ENCODE measurements at regions not wholly inside any gene's neighbourhood (a gene's known extent, or its start where the extent isn't known, plus 50 kb on each side); places are given as distances from the start of the nearest gene placed in this dataset.

GRCh38 chr4:138614398-138615142 is 372.4 kb upstream of the SLC7A11 start:
- H3K9ac ChIP-seq (ENCODE audit: insufficient read length): no peak overlapping the region
- H3K4me3 ChIP-seq: no peak overlapping the region
- TF ChIP-seq FOXP2 (optimal IDR thresholded peaks at IDR 0.05; ENCODE audit: control extremely low read depth, extremely low read length, insufficient read depth): no peak
- no peak for TF ChIP-seq EZH2 (IDR thresholded peaks at IDR 0.05)
- no peak for TF ChIP-seq POLR2AphosphoS5 (IDR thresholded peaks at IDR 0.05; ENCODE audit: borderline replicate concordance, low read depth, low read length)
- no peaks in the 10 kb centered on the region for H3K36me3 ChIP-seq (ENCODE audit: insufficient read depth, low read length)
- no peak for DNase-seq (ENCODE audit: low read depth, low spot score)
- no peak overlapping the region for H3K27ac ChIP-seq
- H3K9me3 ChIP-seq (ENCODE audit: low read depth, low read length): no peaks in the 10 kb centered on the region

GRCh38 chr4:138612428-138612827 is 370.3 kb upstream of the SLC7A11 start:
- H3K4me3 ChIP-seq: no peak overlapping the region
- H3K36me3 ChIP-seq (ENCODE audit: insufficient read depth, low read length): no peaks in the 10 kb centered on the region
- H3K27ac ChIP-seq: no peak overlapping the region
- TF ChIP-seq EZH2 (IDR thresholded peaks at IDR 0.05): no peak
- no peak for TF ChIP-seq POLR2AphosphoS5 (IDR thresholded peaks at IDR 0.05; ENCODE audit: borderline replicate concordance, low read depth, low read length)
- no peak for TF ChIP-seq FOXP2 (optimal IDR thresholded peaks at IDR 0.05; ENCODE audit: control extremely low read depth, extremely low read length, insufficient read depth)
- DNase-seq (ENCODE audit: low read depth, low spot score): no peak
- no peaks in the 10 kb centered on the region for H3K9me3 ChIP-seq (ENCODE audit: low read depth, low read length)
- no peak overlapping the region for H3K9ac ChIP-seq (ENCODE audit: insufficient read length)

DNA sequence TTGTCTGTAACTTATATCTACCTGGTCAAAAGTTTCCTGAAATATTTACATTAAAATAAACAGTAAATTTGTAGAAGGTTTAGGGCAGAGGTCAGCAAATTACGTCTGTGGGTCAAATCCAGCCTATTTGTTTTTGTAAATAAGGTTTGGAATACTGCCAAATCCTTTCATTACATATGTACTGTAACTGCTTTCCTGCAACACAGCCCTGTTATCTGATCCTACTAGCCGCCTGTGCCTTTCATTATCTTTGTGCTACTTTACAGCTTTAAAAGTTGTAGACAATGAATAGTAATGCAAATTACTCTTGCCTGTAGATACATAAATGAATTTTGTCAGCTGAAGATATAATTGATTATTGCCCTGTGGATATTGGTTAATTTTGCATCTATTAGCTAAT is 369.6 kb upstream of the SLC7A11 start:
- H3K4me3 ChIP-seq: no peak overlapping the region

GRCh38 chr4:138611017-138611416 is 368.9 kb upstream of the SLC7A11 start:
- Histone ChIP-seq H3K9ac (ENCODE audit: insufficient read length) (no peak overlapping the region), H3K36me3 (ENCODE audit: insufficient read depth, low read length) (no peaks in the 10 kb centered on the region), H3K27ac (no peak overlapping the region), H3K9me3 (ENCODE audit: low read depth, low read length) (no peaks in the 10 kb centered on the region), H3K4me3 (no peak overlapping the region)
- TF ChIP-seq FOXP2 (optimal IDR thresholded peaks at IDR 0.05; ENCODE audit: control extremely low read depth, extremely low read length, insufficient read depth) (no peak), POLR2AphosphoS5 (IDR thresholded peaks at IDR 0.05; ENCODE audit: borderline replicate concordance, low read depth, low read length) (no peak), EZH2 (IDR thresholded peaks at IDR 0.05) (no peak)
- DNase-seq (ENCODE audit: low read depth, low spot score): no peak

More for the DNA sequence above, 369.6 kb upstream of the SLC7A11 start:
- Histone ChIP-seq H3K27ac (no peak overlapping the region), H3K36me3 (ENCODE audit: insufficient read depth, low read length) (no peaks in the 10 kb centered on the region), H3K9ac (ENCODE audit: insufficient read length) (no peak overlapping the region), H3K9me3 (ENCODE audit: low read depth, low read length) (no peaks in the 10 kb centered on the region)
- TF ChIP-seq POLR2AphosphoS5 (IDR thresholded peaks at IDR 0.05; ENCODE audit: borderline replicate concordance, low read depth, low read length): no peak
- no peak for TF ChIP-seq EZH2 (IDR thresholded peaks at IDR 0.05)
- TF ChIP-seq FOXP2 (optimal IDR thresholded peaks at IDR 0.05; ENCODE audit: control extremely low read depth, extremely low read length, insufficient read depth): no peak
- DNase-seq (ENCODE audit: low read depth, low spot score): no peak

GRCh38 chr4:138609943-138610350 is 367.8 kb upstream of the SLC7A11 start:
- TF ChIP-seq FOXP2 (optimal IDR thresholded peaks at IDR 0.05; ENCODE audit: control extremely low read depth, extremely low read length, insufficient read depth) (no peak), POLR2AphosphoS5 (IDR thresholded peaks at IDR 0.05; ENCODE audit: borderline replicate concordance, low read depth, low read length) (no peak)
- Histone ChIP-seq H3K9me3 (ENCODE audit: low read depth, low read length) (no peaks in the 10 kb centered on the region), H3K4me3 (no peak overlapping the region), H3K9ac (ENCODE audit: insufficient read length) (no peak overlapping the region), H3K27ac (no peak overlapping the region), H3K36me3 (ENCODE audit: insufficient read depth, low read length) (no peaks in the 10 kb centered on the region)
- no peak for DNase-seq (ENCODE audit: low read depth, low spot score)

- Histone ChIP-seq H3K9me3 (ENCODE audit: low read depth, low read length) (no peaks in the 10 kb centered on the region), H3K36me3 (ENCODE audit: insufficient read depth, low read length) (no peaks in the 10 kb centered on the region), H3K9ac (ENCODE audit: insufficient read length) (no peak overlapping the region), H3K27ac (no peak overlapping the region), H3K4me3 (no peak overlapping the region)
- DNase-seq (ENCODE audit: low read depth, low spot score): no peak
- TF ChIP-seq FOXP2 (optimal IDR thresholded peaks at IDR 0.05; ENCODE audit: control extremely low read depth, extremely low read length, insufficient read depth): no peak
- TF ChIP-seq POLR2AphosphoS5 (IDR thresholded peaks at IDR 0.05; ENCODE audit: borderline replicate concordance, low read depth, low read length): no peak
- TF ChIP-seq EZH2 (IDR thresholded peaks at IDR 0.05): no peak
Measured at GRCh38 chr4:138604556-138604955, 362.4 kb upstream of the SLC7A11 start.

- H3K27ac ChIP-seq: no peak overlapping the region
- H3K4me3 ChIP-seq: no peak overlapping the region
- H3K36me3 ChIP-seq (ENCODE audit: insufficient read depth, low read length): no peaks in the 10 kb centered on the region
- no peak overlapping the region for H3K9ac ChIP-seq (ENCODE audit: insufficient read length)
- TF ChIP-seq EZH2 (IDR thresholded peaks at IDR 0.05) (no peak), POLR2AphosphoS5 (IDR thresholded peaks at IDR 0.05; ENCODE audit: borderline replicate concordance, low read depth, low read length) (no peak), FOXP2 (optimal IDR thresholded peaks at IDR 0.05; ENCODE audit: control extremely low read depth, extremely low read length, insufficient read depth) (no peak)
- H3K9me3 ChIP-seq (ENCODE audit: low read depth, low read length): no peaks in the 10 kb centered on the region
- no peak for DNase-seq (ENCODE audit: low read depth, low spot score)
Measured at GRCh38 chr4:138602664-138603063, 360.5 kb upstream of the SLC7A11 start.

- no peaks in the 10 kb centered on the region for H3K9me3 ChIP-seq (ENCODE audit: low read depth, low read length)
- H3K9ac ChIP-seq (ENCODE audit: insufficient read length): no peak overlapping the region
- no peaks in the 10 kb centered on the region for H3K36me3 ChIP-seq (ENCODE audit: insufficient read depth, low read length)
- H3K27ac ChIP-seq: no peak overlapping the region
- no peak overlapping the region for H3K4me3 ChIP-seq
- no peak for TF ChIP-seq POLR2AphosphoS5 (IDR thresholded peaks at IDR 0.05; ENCODE audit: borderline replicate concordance, low read depth, low read length)
- no peak for TF ChIP-seq FOXP2 (optimal IDR thresholded peaks at IDR 0.05; ENCODE audit: control extremely low read depth, extremely low read length, insufficient read depth)
- TF ChIP-seq EZH2 (IDR thresholded peaks at IDR 0.05): no peak
- DNase-seq (ENCODE audit: low read depth, low spot score): no peak
Measured at GRCh38 chr4:138599965-138600364, 357.8 kb upstream of the SLC7A11 start.

- no peak overlapping the region for H3K9ac ChIP-seq (ENCODE audit: insufficient read length)
- no peaks in the 10 kb centered on the region for H3K9me3 ChIP-seq (ENCODE audit: low read depth, low read length)
- DNase-seq (ENCODE audit: low read depth, low spot score): no peak
- no peaks in the 10 kb centered on the region for H3K36me3 ChIP-seq (ENCODE audit: insufficient read depth, low read length)
- H3K27ac ChIP-seq: no peak overlapping the region
- no peak for TF ChIP-seq FOXP2 (optimal IDR thresholded peaks at IDR 0.05; ENCODE audit: control extremely low read depth, extremely low read length, insufficient read depth)
- no peak for TF ChIP-seq POLR2AphosphoS5 (IDR thresholded peaks at IDR 0.05; ENCODE audit: borderline replicate concordance, low read depth, low read length)
- no peak for TF ChIP-seq EZH2 (IDR thresholded peaks at IDR 0.05)
- H3K4me3 ChIP-seq: no peak overlapping the region
Measured at GRCh38 chr4:138598226-138598625, 356.1 kb upstream of the SLC7A11 start.
